ENCODE measurements at regions not wholly inside any gene's neighbourhood (a gene's known extent, or its start where the extent isn't known, plus 50 kb on each side); places are given as distances from the start of the nearest gene placed in this dataset.
"Not testable (repeated sequence)": the region's sequence is repeated elsewhere in the genome, so short reads cannot be mapped to it uniquely, and the experiment has no call there.

DNA sequence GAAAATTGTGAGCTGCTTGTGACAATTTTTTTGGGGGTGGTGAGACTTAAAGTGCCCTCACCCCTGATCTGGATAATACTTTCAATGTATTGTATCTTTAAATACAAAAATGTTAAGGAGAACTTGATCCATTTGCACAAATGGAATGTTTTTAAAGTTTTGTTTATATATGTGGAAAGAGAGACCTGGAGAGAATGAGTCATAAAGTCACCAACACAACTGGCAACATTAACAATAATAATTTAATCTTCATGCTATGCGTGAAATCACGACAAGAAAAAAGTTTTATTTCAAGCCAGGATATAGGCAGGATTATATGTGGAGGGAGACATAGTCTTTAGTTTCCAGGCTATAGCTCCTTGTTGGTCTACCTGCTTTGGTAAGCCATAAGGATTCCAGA lies 537.5 kb downstream of the GPAM start:
- Histone ChIP-seq H3K4me1 (peaks cover 0 to 23% (median 12%) of the 10 kb centered on the region in 4 donors), H3K27ac (no peak overlapping the region), H3K4me3 (no peak overlapping the region), H3K9me3 (peaks cover 0 to 10% (median under 1%) of the 10 kb centered on the region in 4 donors), H3K36me3 (no peaks in the 10 kb centered on the region), H3K27me3 (no peaks in the 10 kb centered on the region)
- WGBS, 2 donors: 84 to 85% methylated on average over 2 of the region's 2 CpGs
- intact Hi-C loops (cut with DNase I): no loop called here
- TF ChIP-seq POLR2A (IDR thresholded peaks at IDR 0.05) (no peak), POLR2AphosphoS5 (IDR thresholded peaks at IDR 0.05) (no peak), EP300 (IDR thresholded peaks at IDR 0.05) (no peak)
- TF ChIP-seq, protein P1, sequence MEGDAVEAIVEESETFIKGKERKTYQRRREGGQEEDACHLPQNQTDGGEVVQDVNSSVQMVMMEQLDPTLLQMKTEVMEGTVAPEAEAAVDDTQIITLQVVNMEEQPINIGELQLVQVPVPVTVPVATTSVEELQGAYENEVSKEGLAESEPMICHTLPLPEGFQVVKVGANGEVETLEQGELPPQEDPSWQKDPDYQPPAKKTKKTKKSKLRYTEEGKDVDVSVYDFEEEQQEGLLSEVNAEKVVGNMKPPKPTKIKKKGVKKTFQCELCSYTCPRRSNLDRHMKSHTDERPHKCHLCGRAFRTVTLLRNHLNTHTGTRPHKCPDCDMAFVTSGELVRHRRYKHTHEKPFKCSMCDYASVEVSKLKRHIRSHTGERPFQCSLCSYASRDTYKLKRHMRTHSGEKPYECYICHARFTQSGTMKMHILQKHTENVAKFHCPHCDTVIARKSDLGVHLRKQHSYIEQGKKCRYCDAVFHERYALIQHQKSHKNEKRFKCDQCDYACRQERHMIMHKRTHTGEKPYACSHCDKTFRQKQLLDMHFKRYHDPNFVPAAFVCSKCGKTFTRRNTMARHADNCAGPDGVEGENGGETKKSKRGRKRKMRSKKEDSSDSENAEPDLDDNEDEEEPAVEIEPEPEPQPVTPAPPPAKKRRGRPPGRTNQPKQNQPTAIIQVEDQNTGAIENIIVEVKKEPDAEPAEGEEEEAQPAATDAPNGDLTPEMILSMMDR (IDR thresholded peaks at IDR 0.05): no peak
- DNase-seq: no peak

DNA sequence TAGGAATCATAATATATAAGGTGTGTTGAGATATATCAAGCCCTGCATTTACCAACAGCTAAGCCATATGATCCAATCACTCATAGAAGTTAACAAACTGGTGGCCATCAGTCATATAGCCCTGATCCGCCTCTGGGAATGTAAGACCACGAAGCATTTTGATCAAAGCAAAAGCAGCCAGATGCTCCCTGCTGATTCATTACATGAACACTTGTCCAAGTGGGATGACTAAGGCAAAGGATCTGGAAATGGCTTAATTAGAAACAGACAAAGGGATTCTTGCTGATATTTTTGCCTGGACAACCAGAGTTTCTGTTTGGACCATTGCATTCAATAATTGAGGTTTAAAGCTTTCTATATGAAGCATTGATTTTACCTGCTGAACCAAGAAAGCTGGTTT lies 535.5 kb downstream of the GPAM start:
- TF ChIP-seq, protein P1 (IDR thresholded peaks at IDR 0.05): no peak
- no peak for TF ChIP-seq POLR2AphosphoS5 (IDR thresholded peaks at IDR 0.05)
- no peak for TF ChIP-seq POLR2A (IDR thresholded peaks at IDR 0.05)
- no peak for TF ChIP-seq EP300 (IDR thresholded peaks at IDR 0.05)
- 65% methylated on average over 2 of the region's 2 CpGs for WGBS, 2 donors
- peaks cover 0 to 10% (median under 1%) of the 10 kb centered on the region in 4 donors for H3K9me3 ChIP-seq
- DNase-seq: no peak
- no peaks in the 10 kb centered on the region for H3K36me3 ChIP-seq
- H3K4me1 ChIP-seq: peaks cover 0 to 23% (median 12%) of the 10 kb centered on the region in 4 donors
- intact Hi-C loops (cut with DNase I): no loop called here
- no peak overlapping the region for H3K27ac ChIP-seq
- no peak overlapping the region for H3K4me3 ChIP-seq
- H3K27me3 ChIP-seq: no peaks in the 10 kb centered on the region

DNA sequence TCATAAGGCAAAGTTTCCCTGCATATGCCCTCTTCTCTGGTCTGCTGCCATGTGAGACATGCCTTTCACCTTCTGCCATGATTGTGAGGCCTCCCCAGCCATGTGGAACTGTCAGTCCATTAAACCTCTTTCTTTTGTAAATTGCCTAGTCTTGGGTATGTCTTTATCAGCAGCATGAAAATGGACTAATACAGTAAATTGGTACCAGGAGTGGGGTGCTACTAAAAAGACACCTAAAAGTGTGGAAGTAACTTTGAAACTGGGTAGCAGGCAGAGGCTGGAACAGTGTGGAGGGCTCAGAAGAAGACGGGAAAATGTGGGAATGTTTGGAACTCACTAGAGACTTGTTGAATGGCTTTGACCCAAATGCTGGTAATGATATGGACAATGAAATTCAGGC lies 534.5 kb downstream of the GPAM start:
- Histone ChIP-seq H3K9me3 (peaks cover 0 to 10% (median under 1%) of the 10 kb centered on the region in 4 donors), H3K4me1 (peaks cover 0 to 23% (median 12%) of the 10 kb centered on the region in 4 donors)
- H3K27ac ChIP-seq; H3K27me3 ChIP-seq; H3K4me3 ChIP-seq; DNase-seq; H3K36me3 ChIP-seq; intact Hi-C loops (cut with DNase I): not testable (repeated sequence)
- WGBS, 2 donors: 79 to 87% methylated on average over 1 of the region's 1 CpG

- WGBS, 2 donors: 78 to 81% methylated on average over 2 of the region's 2 CpGs
Measured at GRCh38 chr10:111650088-111650487, 533.5 kb downstream of the GPAM start.

GRCh38 chr10:111656066-111656465 lies 527.5 kb downstream of the GPAM start:
- Histone ChIP-seq H3K4me1 (no peaks in the 10 kb centered on the region), H3K27ac (no peak overlapping the region), H3K27me3 (no peaks in the 10 kb centered on the region), H3K36me3 (no peaks in the 10 kb centered on the region), H3K9me3 (no peaks in the 10 kb centered on the region), H3K4me3 (no peak overlapping the region)
- intact Hi-C loops (cut with DNase I): no loop called here
- DNase-seq: no peak
- TF ChIP-seq EP300 (IDR thresholded peaks at IDR 0.05) (no peak), POLR2AphosphoS5 (IDR thresholded peaks at IDR 0.05) (no peak), POLR2A (IDR thresholded peaks at IDR 0.05) (no peak)
- TF ChIP-seq, protein P1 (IDR thresholded peaks at IDR 0.05): no peak

More at GRCh38 chr10:111650088-111650487, 533.5 kb downstream of the GPAM start:
- Histone ChIP-seq H3K4me3 (no peak overlapping the region), H3K27ac (no peak overlapping the region), H3K27me3 (no peaks in the 10 kb centered on the region), H3K36me3 (no peaks in the 10 kb centered on the region), H3K9me3 (peaks cover 0 to 10% (median under 1%) of the 10 kb centered on the region in 4 donors), H3K4me1 (peaks cover 0 to 23% (median 12%) of the 10 kb centered on the region in 4 donors)
- intact Hi-C loops (cut with DNase I): no loop called here
- TF ChIP-seq, protein P1 (IDR thresholded peaks at IDR 0.05): no peak
- TF ChIP-seq EP300 (IDR thresholded peaks at IDR 0.05) (no peak), POLR2AphosphoS5 (IDR thresholded peaks at IDR 0.05) (no peak)
- no peak for DNase-seq

All from sigmoid colon (tissue), 6 donors.